ENCODE measurements at regions not wholly inside any gene's neighbourhood (a gene's known extent, or its start where the extent isn't known, plus 50 kb on each side); places are given as distances from the start of the nearest gene placed in this dataset.
"Not testable (repeated sequence)": the region's sequence is repeated elsewhere in the genome, so short reads cannot be mapped to it uniquely, and the experiment has no call there.

GRCh38 chr2:186365406-186365805 is 120.7 kb upstream of the ZC3H15 start:
- H3K4me1 ChIP-seq, result no peaks in the 10 kb centered on the region
- H3K9me3 ChIP-seq, result no peaks in the 10 kb centered on the region
- no peaks in the 10 kb centered on the region for H3K27me3 ChIP-seq
- no peaks in the 10 kb centered on the region for H3K36me3 ChIP-seq
- DNase-seq, result no peak
- H3K4me3 ChIP-seq, result no peak overlapping the region
- H3K9ac ChIP-seq (ENCODE audit: low read depth in 2 of 2, low read length in 2 of 2), result no peak overlapping the region
- H3K27ac ChIP-seq, result no peak overlapping the region
- TF ChIP-seq CTCF (IDR thresholded peaks at IDR 0.05), result no peak
- intact Hi-C loops (cut with DNase I), result no loop called here

- Histone ChIP-seq H3K9me3 (no peaks in the 10 kb centered on the region), H3K36me3 (no peaks in the 10 kb centered on the region), H3K9ac (ENCODE audit: low read depth in 2 of 2, low read length in 2 of 2) (no peak overlapping the region), H3K4me3 (no peak overlapping the region), H3K4me1 (no peaks in the 10 kb centered on the region), H3K27me3 (no peaks in the 10 kb centered on the region), H3K27ac (no peak overlapping the region)
- DNase-seq, result no peak
- intact Hi-C loops (cut with DNase I), result no loop called here
- no peak for TF ChIP-seq CTCF (IDR thresholded peaks at IDR 0.05)
These were observed 107.0 kb upstream of the ZC3H15 start for GRCh38 chr2:186379052-186379451.

- Histone ChIP-seq H3K4me1 (no peaks in the 10 kb centered on the region), H3K4me3 (no peak overlapping the region), H3K27me3 (no peaks in the 10 kb centered on the region), H3K27ac (no peak overlapping the region), H3K36me3 (no peaks in the 10 kb centered on the region), H3K9me3 (no peaks in the 10 kb centered on the region), H3K9ac (ENCODE audit: low read depth in 2 of 2, low read length in 2 of 2) (no peak overlapping the region)
- TF ChIP-seq CTCF (IDR thresholded peaks at IDR 0.05), result no peak
- no peak for DNase-seq
- intact Hi-C loops (cut with DNase I), result no loop called here
These were observed 105.3 kb upstream of the ZC3H15 start for GRCh38 chr2:186380805-186381204.

- no peak for TF ChIP-seq CTCF (IDR thresholded peaks at IDR 0.05)
- Histone ChIP-seq H3K36me3 (no peaks in the 10 kb centered on the region), H3K9me3 (no peaks in the 10 kb centered on the region), H3K27me3 (no peaks in the 10 kb centered on the region), H3K4me3 (no peak overlapping the region), H3K27ac (no peak overlapping the region), H3K9ac (ENCODE audit: low read depth in 2 of 2, low read length in 2 of 2) (no peak overlapping the region), H3K4me1 (no peaks in the 10 kb centered on the region)
- intact Hi-C loops (cut with DNase I), result no loop called here
- no peak for DNase-seq
These were observed 104.5 kb upstream of the ZC3H15 start for GRCh38 chr2:186381573-186381972.

- no peak for DNase-seq
- Histone ChIP-seq H3K27me3 (no peaks in the 10 kb centered on the region), H3K27ac (no peak overlapping the region), H3K4me3 (no peak overlapping the region), H3K9ac (ENCODE audit: low read depth in 2 of 2, low read length in 2 of 2) (no peak overlapping the region), H3K36me3 (no peaks in the 10 kb centered on the region), H3K9me3 (no peaks in the 10 kb centered on the region), H3K4me1 (no peaks in the 10 kb centered on the region)
- no peak for TF ChIP-seq CTCF (IDR thresholded peaks at IDR 0.05)
- intact Hi-C loops (cut with DNase I), result no loop called here
These were observed 103.1 kb upstream of the ZC3H15 start for GRCh38 chr2:186382932-186383331.

GRCh38 chr2:186384226-186384625 is 101.8 kb upstream of the ZC3H15 start:
- no peaks in the 10 kb centered on the region for H3K27me3 ChIP-seq
- H3K9me3 ChIP-seq, result no peaks in the 10 kb centered on the region
- no peak for DNase-seq
- TF ChIP-seq CTCF (IDR thresholded peaks at IDR 0.05), result no peak
- H3K36me3 ChIP-seq, result no peaks in the 10 kb centered on the region
- H3K27ac ChIP-seq, result no peak overlapping the region
- H3K9ac ChIP-seq (ENCODE audit: low read depth in 2 of 2, low read length in 2 of 2), result no peak overlapping the region
- intact Hi-C loops (cut with DNase I), result no loop called here
- H3K4me3 ChIP-seq, result no peak overlapping the region
- H3K4me1 ChIP-seq, result no peaks in the 10 kb centered on the region

GRCh38 chr2:186385638-186386201 is 100.3 kb upstream of the ZC3H15 start:
- intact Hi-C loops (cut with DNase I); H3K36me3 ChIP-seq; DNase-seq; H3K27me3 ChIP-seq; H3K27ac ChIP-seq; H3K9me3 ChIP-seq; H3K4me1 ChIP-seq; H3K4me3 ChIP-seq; H3K9ac ChIP-seq (ENCODE audit: low read depth in 2 of 2, low read length in 2 of 2): not testable (repeated sequence)
